ENCODE measurements at regions not wholly inside any gene's neighbourhood (a gene's known extent, or its start where the extent isn't known, plus 50 kb on each side); places are given as distances from the start of the nearest gene placed in this dataset.

- no peaks in the 10 kb centered on the region for H3K4me1 ChIP-seq
- no peak for DNase-seq
- H3K27me3 ChIP-seq = no peaks in the 10 kb centered on the region
- no peak overlapping the region for H3K27ac ChIP-seq
- H3K9me3 ChIP-seq = no peaks in the 10 kb centered on the region
- H3K4me3 ChIP-seq = no peak overlapping the region
- in situ Hi-C loops (cut with MboI; ENCODE audit: low pct_ligation_motif_present in 1 of 4, low pct_unique_long_range_greater_than_20kb in 1 of 4, low sequenced_read_pairs in 3 of 4) (no loop called here), intact Hi-C loops (cut with DNase I; ENCODE audit: low total_unique reads) (no loop called here)
- TF ChIP-seq EP300 (IDR thresholded peaks at IDR 0.05; ENCODE audit: low read depth) (no peak), CTCF (IDR thresholded peaks at IDR 0.05) (no peak), POLR2AphosphoS5 (IDR thresholded peaks at IDR 0.05) (no peak), POLR2A (IDR thresholded peaks at IDR 0.05) (no peak)
- 42 to 74% methylated on average over 2 of the region's 2 CpGs for WGBS, 2 donors (ENCODE audit: low coverage in 1 of 2)
- H3K36me3 ChIP-seq = no peaks in the 10 kb centered on the region
Measured at GRCh38 chr7:86477343-86477935, 166.3 kb upstream of the GRM3 start.

- H3K4me3 ChIP-seq = no peak overlapping the region
- in situ Hi-C loops (cut with MboI; ENCODE audit: low pct_ligation_motif_present in 1 of 4, low pct_unique_long_range_greater_than_20kb in 1 of 4, low sequenced_read_pairs in 3 of 4) (loop anchor here in 3 of 4 donors (25.0 kb wide), 1 partner anchor 583 kb away; no protein-coding TSS in a partner anchor), intact Hi-C loops (cut with DNase I; ENCODE audit: low total_unique reads) (no loop called here)
- no peak overlapping the region for H3K27ac ChIP-seq
- no peaks in the 10 kb centered on the region for H3K27me3 ChIP-seq
- DNase-seq = no peak
- H3K9me3 ChIP-seq = no peaks in the 10 kb centered on the region
- no peaks in the 10 kb centered on the region for H3K36me3 ChIP-seq
- no peak for TF ChIP-seq CTCF (IDR thresholded peaks at IDR 0.05)
- no peak for TF ChIP-seq POLR2AphosphoS5 (IDR thresholded peaks at IDR 0.05)
- TF ChIP-seq EP300 (IDR thresholded peaks at IDR 0.05; ENCODE audit: low read depth) = no peak
- no peak for TF ChIP-seq POLR2A (IDR thresholded peaks at IDR 0.05)
- 50 to 64% methylated on average over 1 of the region's 1 CpG for WGBS, 2 donors (ENCODE audit: low coverage in 1 of 2)
- H3K4me1 ChIP-seq = no peaks in the 10 kb centered on the region
Measured at GRCh38 chr7:86470763-86471162, 172.9 kb upstream of the GRM3 start.

- in situ Hi-C loops (cut with MboI; ENCODE audit: low pct_ligation_motif_present in 1 of 4, low pct_unique_long_range_greater_than_20kb in 1 of 4, low sequenced_read_pairs in 3 of 4) (loop anchor here in 3 of 4 donors (25.0 kb wide), 1 partner anchor 582 kb away; no protein-coding TSS in a partner anchor), intact Hi-C loops (cut with DNase I; ENCODE audit: low total_unique reads) (no loop called here)
- H3K36me3 ChIP-seq = no peaks in the 10 kb centered on the region
- no peak overlapping the region for H3K27ac ChIP-seq
- no peaks in the 10 kb centered on the region for H3K4me1 ChIP-seq
- H3K27me3 ChIP-seq = no peaks in the 10 kb centered on the region
- H3K4me3 ChIP-seq = no peak overlapping the region
- DNase-seq = peak; percentile 39
- no peaks in the 10 kb centered on the region for H3K9me3 ChIP-seq
- TF ChIP-seq CTCF (IDR thresholded peaks at IDR 0.05) (peak; percentile 49 to 59 (median 56)), POLR2A (IDR thresholded peaks at IDR 0.05) (no peak)
- WGBS, 2 donors (ENCODE audit: low coverage in 1 of 2) = 42 to 56% methylated on average over 7 to 9 of the region's 9 CpGs
Measured at GRCh38 chr7:86469680-86470295, 173.9 kb upstream of the GRM3 start.

DNA sequence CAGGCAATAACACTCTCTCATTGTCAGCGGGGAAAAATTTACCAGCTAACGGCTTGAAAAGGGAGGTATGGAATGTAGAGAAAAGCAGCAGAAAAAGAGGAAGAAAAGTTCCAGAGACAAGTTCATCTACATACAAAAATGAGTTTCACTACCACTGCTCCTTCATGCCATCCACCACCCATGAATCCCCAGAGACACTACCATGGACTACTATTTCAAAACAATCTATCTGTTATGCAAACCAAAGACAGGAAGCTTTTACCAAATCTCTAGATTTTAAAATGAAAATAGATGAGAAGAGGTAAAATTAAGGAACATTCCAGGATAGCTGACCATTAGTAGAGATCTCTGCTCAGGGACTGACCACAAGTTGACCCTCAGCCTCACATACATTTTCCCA is 189.0 kb upstream of the GRM3 start:
- no peak for DNase-seq
- Histone ChIP-seq H3K27ac (no peak overlapping the region), H3K9me3 (no peaks in the 10 kb centered on the region), H3K4me1 (no peaks in the 10 kb centered on the region), H3K27me3 (no peaks in the 10 kb centered on the region), H3K36me3 (no peaks in the 10 kb centered on the region), H3K4me3 (no peak overlapping the region)
- intact Hi-C loops (cut with DNase I; ENCODE audit: low total_unique reads) = no loop called here
- TF ChIP-seq CTCF (IDR thresholded peaks at IDR 0.05) = no peak
- no peak for TF ChIP-seq POLR2A (IDR thresholded peaks at IDR 0.05)
- in situ Hi-C loops (cut with MboI; ENCODE audit: low pct_ligation_motif_present in 1 of 4, low pct_unique_long_range_greater_than_20kb in 1 of 4, low sequenced_read_pairs in 3 of 4) = loop anchor here in 3 of 4 donors (25.0 kb wide), 1 partner anchor 567 kb away; no protein-coding TSS in a partner anchor
- 90 to 91% methylated on average over 2 of the region's 2 CpGs for WGBS, 2 donors (ENCODE audit: low coverage in 1 of 2)
